IMR-90 (cell line): ENCODE measurements at regions not wholly inside any gene's neighbourhood (a gene's known extent, or its start where the extent isn't known, plus 50 kb on each side); places are given as distances from the start of the nearest gene placed in this dataset.

Experiments used
- ATAC-seq: fragments of 200-7000 bp; cut with Tn5 transposase; 2 replicates; pipeline ENCODE4 v1.9.1; 2020; ENCODE audit warnings: low read depth, mild to moderate bottlenecking, moderate library complexity
- BruUV-seq: library from RNA; stranded (reverse); fragments of 400-500 nt; replicated peaks from 2 replicates; lab custom pipeline; 2021; lab: Mats Ljungman, UMichigan
- CTCF ChIA-PET: fragments of 300-600 bp; formaldehyde crosslinking; extraction: SDS; loops from one replicate; lab custom pipeline; 2021; ENCODE audit warnings: antibody characterized with exemption; lab: Yijun Ruan, JAX
- POLR2A ChIA-PET: fragments of 300-600 bp; sonication (Branson Sonifier 250); formaldehyde crosslinking; loops from one replicate; lab custom pipeline; 2022; ENCODE audit warnings: antibody characterized with exemption; ENCODE audit not compliant: unreplicated experiment; lab: Charles Lee
- DNase-seq: peaks from one replicate; pipeline ENCODE4 v3.0.0; 2013
- H2AFZ ChIP-seq: replicated peaks from 2 replicates; pipeline ENCODE3; 2013; ENCODE audit warnings: low read length, mild to moderate bottlenecking; ENCODE audit not compliant: poor library complexity
- H2AK5ac ChIP-seq: 2 replicates; pipeline ENCODE4 v1.6.1; 2013; ENCODE audit warnings: low read depth, low read length, inconsistent platforms
- H2AK9ac ChIP-seq: replicated peaks from 2 replicates; pipeline ENCODE3; 2013; ENCODE audit warnings: mild to moderate bottlenecking, low read depth, low read length, moderate library complexity; ENCODE audit not compliant: poor library complexity
- H2BK120ac ChIP-seq: 2 replicates; pipeline ENCODE4 v1.6.1; 2013; ENCODE audit warnings: low read depth, low read length, inconsistent platforms
- H2BK15ac ChIP-seq: 3 replicates; pipeline ENCODE4 v1.6.1; 2013; ENCODE audit warnings: low read depth, low read length, inconsistent platforms
- H2BK20ac ChIP-seq: 2 replicates; pipeline ENCODE4 v1.6.1; 2013; ENCODE audit warnings: low read depth, mild to moderate bottlenecking, inconsistent platforms, low read length, moderate library complexity
- H2BK5ac ChIP-seq: 2 replicates; pipeline ENCODE4 v1.6.1; 2013; ENCODE audit warnings: mild to moderate bottlenecking, low read depth, low read length, inconsistent platforms; ENCODE audit not compliant: poor library complexity, severe bottlenecking
- H3K14ac ChIP-seq: replicated peaks from 2 replicates; pipeline ENCODE4 v1.6.1; 2013; ENCODE audit warnings: low read depth, low read length, inconsistent platforms
- H3K18ac ChIP-seq: 2 replicates; pipeline ENCODE4 v1.6.1; 2013; ENCODE audit warnings: low read depth, low read length, control low read depth
- H3K23ac ChIP-seq: 2 replicates; pipeline ENCODE4 v1.6.1; 2013; ENCODE audit warnings: low read depth, low read length, inconsistent platforms
- H3K27ac ChIP-seq: 2 replicates; pipeline ENCODE4 v1.5.1; 2013; ENCODE audit warnings: mild to moderate bottlenecking, control low read depth, low read length; ENCODE audit not compliant: insufficient read depth
- H3K27me3 ChIP-seq: 2 replicates; pipeline ENCODE4 v1.6.1; 2013; ENCODE audit warnings: low read length; ENCODE audit not compliant: control insufficient read depth, insufficient read depth
- H3K36me3 ChIP-seq: 2 replicates; pipeline ENCODE4 v1.6.1; 2013; ENCODE audit warnings: low read length, mixed read lengths; ENCODE audit not compliant: control insufficient read depth, insufficient read depth
- H3K4ac ChIP-seq: 2 replicates; pipeline ENCODE4 v1.6.1; 2013; ENCODE audit warnings: low read depth, low read length, inconsistent platforms
- H3K4me1 ChIP-seq: 2 replicates; pipeline ENCODE4 v1.6.1; 2013; ENCODE audit warnings: low read length, mixed read lengths; ENCODE audit not compliant: control insufficient read depth, insufficient read depth
- H3K4me2 ChIP-seq: 2 replicates; pipeline ENCODE4 v1.6.1; 2013; ENCODE audit warnings: low read depth, mild to moderate bottlenecking, control low read depth, low read length, moderate library complexity
- H3K4me3 ChIP-seq: 2 replicates; pipeline ENCODE4 v1.5.1; 2013; ENCODE audit warnings: low read depth, mild to moderate bottlenecking, control low read depth, low read length, moderate library complexity; ENCODE audit not compliant: insufficient read depth
- H3K56ac ChIP-seq: 2 replicates; pipeline ENCODE4 v1.6.1; 2013; ENCODE audit warnings: low read length, inconsistent platforms; ENCODE audit not compliant: insufficient read depth; ENCODE audit errors: extremely low read depth
- H3K79me1 ChIP-seq, 2 experiments: 2 replicates each; pipeline ENCODE4 v1.6.1; 2013; ENCODE audit warnings: low read length in 2 of 2, inconsistent platforms in 1 of 2, low read depth in 1 of 2
- H3K9ac ChIP-seq: 2 replicates; pipeline ENCODE4 v1.6.1; 2013; ENCODE audit warnings: low read depth, low read length, control low read depth
- H3K9me1 ChIP-seq: 2 replicates; pipeline ENCODE4 v1.6.1; 2013; ENCODE audit warnings: low read length, inconsistent platforms; ENCODE audit not compliant: insufficient read depth
- H3K9me3 ChIP-seq: 2 replicates; pipeline ENCODE4 v1.6.1; 2013; ENCODE audit warnings: low read length; ENCODE audit not compliant: control insufficient read depth, insufficient read depth
- H4K20me1 ChIP-seq: 2 replicates; pipeline ENCODE4 v1.6.1; 2013; ENCODE audit warnings: low read length, inconsistent platforms; ENCODE audit not compliant: insufficient read depth
- H4K5ac ChIP-seq: 2 replicates; pipeline ENCODE4 v1.6.1; 2013; ENCODE audit warnings: mild to moderate bottlenecking, low read depth, low read length, control low read depth
- H4K8ac ChIP-seq, 2 experiments: 2 replicates each; pipeline ENCODE4 v1.6.1; 2013; ENCODE audit warnings: low read depth in 2 of 2, low read length in 2 of 2, control low read depth in 1 of 2, inconsistent platforms in 1 of 2
- H4K91ac ChIP-seq: 2 replicates; pipeline ENCODE4 v1.6.1; 2013; ENCODE audit warnings: low read depth, low read length, inconsistent platforms; ENCODE audit not compliant: insufficient read depth
- BHLHE40 ChIP-seq: fragments of 150-350 bp; IDR thresholded peaks from 2 replicates; pipeline ENCODE4 v1.6.1; 2016; ENCODE audit warnings: mild to moderate bottlenecking, low read depth, low read length
- CEBPB ChIP-seq: IDR thresholded peaks from 2 replicates; pipeline ENCODE4 v1.6.1; 2012; ENCODE audit warnings: low read depth, low read length, improper control_type of control experiment
- CHD1 ChIP-seq: IDR thresholded peaks from 2 replicates; pipeline ENCODE4 v1.6.1; 2012; ENCODE audit warnings: low read depth, low read length, improper control_type of control experiment
- CTCF ChIP-seq: conservative IDR thresholded peaks from 2 replicates; pipeline ENCODE4 v1.5.1; 2012; ENCODE audit warnings: mild to moderate bottlenecking, low read depth, low read length, improper control_type of control experiment
- ELK1 ChIP-seq: fragments of 150-350 bp; IDR thresholded peaks from 2 replicates; pipeline ENCODE4 v1.6.1; 2016; ENCODE audit warnings: low read depth, mild to moderate bottlenecking, low read length, moderate library complexity, borderline replicate concordance
- FOS ChIP-seq: fragments of 150-350 bp; IDR thresholded peaks from 2 replicates; pipeline ENCODE4 v1.6.1; 2016; ENCODE audit warnings: low read depth, low read length
- MAFK ChIP-seq: IDR thresholded peaks from 2 replicates; pipeline ENCODE4 v1.6.1; 2012; ENCODE audit warnings: low read depth, low read length, improper control_type of control experiment
- MAZ ChIP-seq: IDR thresholded peaks from 2 replicates; pipeline ENCODE4 v1.6.1; 2012; ENCODE audit warnings: low read depth, mild to moderate bottlenecking, low read length, improper control_type of control experiment, moderate library complexity, borderline replicate concordance
- MXI1 ChIP-seq: IDR thresholded peaks from 2 replicates; pipeline ENCODE4 v1.6.1; 2012; ENCODE audit warnings: low read depth, mild to moderate bottlenecking, low read length, moderate library complexity, borderline replicate concordance
- NFE2L2 ChIP-seq: fragments of 150-350 bp; IDR thresholded peaks from 2 replicates; pipeline ENCODE4 v1.6.1; 2016; ENCODE audit warnings: low read depth, mild to moderate bottlenecking, low read length
- POLR2A ChIP-seq: IDR thresholded peaks from 2 replicates; pipeline ENCODE4 v1.6.1; 2012; ENCODE audit warnings: mild to moderate bottlenecking, low read depth, low read length
- RAD21 ChIP-seq: IDR thresholded peaks from 2 replicates; pipeline ENCODE4 v1.6.1; 2012; ENCODE audit warnings: low read length, improper control_type of control experiment
- RCOR1 ChIP-seq: IDR thresholded peaks from 2 replicates; pipeline ENCODE4 v1.6.1; 2012; ENCODE audit warnings: mild to moderate bottlenecking, low read length, improper control_type of control experiment; ENCODE audit not compliant: insufficient replicate concordance
- RFX5 ChIP-seq: IDR thresholded peaks from 2 replicates; pipeline ENCODE4 v1.8.0; 2012; ENCODE audit warnings: low read depth, mild to moderate bottlenecking, low read length, moderate library complexity
- SMC3 ChIP-seq: fragments of 150-350 bp; IDR thresholded peaks from 2 replicates; pipeline ENCODE4 v1.6.1; 2016; ENCODE audit warnings: low read depth, mild to moderate bottlenecking, antibody characterized with exemption, low read length, moderate library complexity
- USF2 ChIP-seq: fragments of 150-350 bp; IDR thresholded peaks from 2 replicates; pipeline ENCODE4 v1.6.1; 2017; ENCODE audit warnings: mild to moderate bottlenecking, antibody characterized with exemption, low read length, low read depth
- WGBS, 2 experiments: methylation state at CpG; one replicate each; pipeline versions ENCODE4 v1.1.5 to v1.1.7; 2013; ENCODE audit warnings: missing lambda C conversion rate in 2 of 2; ENCODE audit not compliant: insufficient read length in 1 of 2; ENCODE audit errors: extremely low coverage in 2 of 2; 5-methylcytosine and 5-hydroxymethylcytosine counted together
- dilution Hi-C: fragments of 300-500 bp; cut with HindIII; formaldehyde crosslinking; loops from one replicate; pipeline ENCODE4 v1.14.3; 2018; ENCODE audit warnings: low sequenced_read_pairs; ENCODE audit not compliant: unreplicated experiment
- in situ Hi-C: fragments of 300-500 bp; cut with MboI; formaldehyde crosslinking; loops from 3 replicates; pipeline ENCODE4 v1.14.3; 2019; ENCODE audit warnings: low sequenced_read_pairs, inconsistent platforms, mixed read lengths
- intact Hi-C: fragments of 100-400 bp; cut with micrococcal nuclease; formaldehyde crosslinking; loops from 2 replicates; pipeline ENCODE4 v1.10.0; 2022

- POLR2A ChIA-PET: no interaction called here
- intact Hi-C loops: no loop called here
Measured at GRCh38 chr20:40536808-40537207, 152.2 kb downstream of the MAFB start.

More at GRCh38 chr20:40536808-40537207, 152.2 kb downstream of the MAFB start:
- Histone ChIP-seq H4K91ac (no peak overlapping the region), H2AK9ac (no peak overlapping the region), H3K14ac (no peak overlapping the region), H3K27ac (no peak overlapping the region), H3K4ac (no peak overlapping the region), H3K18ac (no peak overlapping the region), H4K20me1 (no peaks in the 10 kb centered on the region), H3K4me2 (no peak overlapping the region), H3K23ac (no peak overlapping the region), H3K9ac (no peak overlapping the region), H2BK120ac (no peak overlapping the region), H2BK15ac (no peak overlapping the region), H4K5ac (no peak overlapping the region), H3K4me1 (no peaks in the 10 kb centered on the region), H2BK20ac (no peak overlapping the region), H3K56ac (no peak overlapping the region), H2AFZ (no peak overlapping the region), H3K9me3 (no peaks in the 10 kb centered on the region), H3K27me3 (no peaks in the 10 kb centered on the region; the same call in 1 of the 2 replicates), H2BK5ac (no peak overlapping the region), H4K8ac (no peak overlapping the region), H3K9me1 (no peaks in the 10 kb centered on the region), H3K36me3 (no peaks in the 10 kb centered on the region), H2AK5ac (no peak overlapping the region), H3K4me3 (no peak overlapping the region), H3K79me1 (no peaks in the 10 kb centered on the region)
- in situ Hi-C loops: no loop called here
- no peak for TF ChIP-seq USF2
- no peak for TF ChIP-seq RCOR1
- TF ChIP-seq CTCF: no peak
- TF ChIP-seq FOS: no peak
- TF ChIP-seq CEBPB: no peak
- TF ChIP-seq NFE2L2: no peak
- no peak for TF ChIP-seq CHD1
- no peak for TF ChIP-seq SMC3
- TF ChIP-seq RAD21: no peak
- no peak for TF ChIP-seq ELK1
- TF ChIP-seq MXI1: no peak
- no peak for TF ChIP-seq RFX5
- TF ChIP-seq MAZ: no peak
- no peak for TF ChIP-seq MAFK
- no peak for TF ChIP-seq BHLHE40
- TF ChIP-seq POLR2A: no peak
- dilution Hi-C loops: no loop called here
- DNase-seq: no peak
- WGBS, 2 experiments: 67% methylated on average over 1 of the region's 4 CpGs; no CpG with 5 or more reads in 1 of the 2 experiments
- ATAC-seq: no peak
- CTCF ChIA-PET: no interaction called here
- no TSS peak for BruUV-seq
